IMR-90 (cell line): ENCODE measurements at regions not wholly inside any gene's neighbourhood (a gene's known extent, or its start where the extent isn't known, plus 50 kb on each side); places are given as distances from the start of the nearest gene placed in this dataset.

ENCODE experiments used
- ATAC-seq: fragments of 200-7000 bp; cut with Tn5 transposase; 2 replicates; pipeline ENCODE4 v1.9.1; 2020; ENCODE audit warnings: low read depth, mild to moderate bottlenecking, moderate library complexity
- BruUV-seq: library from RNA; stranded (reverse); fragments of 400-500 nt; replicated peaks from 2 replicates; lab custom pipeline; 2021; lab: Mats Ljungman, UMichigan
- CTCF ChIA-PET: fragments of 300-600 bp; formaldehyde crosslinking; extraction: SDS; loops from one replicate; lab custom pipeline; 2021; ENCODE audit warnings: antibody characterized with exemption; lab: Yijun Ruan, JAX
- POLR2A ChIA-PET: fragments of 300-600 bp; sonication (Branson Sonifier 250); formaldehyde crosslinking; loops from one replicate; lab custom pipeline; 2022; ENCODE audit warnings: antibody characterized with exemption; ENCODE audit not compliant: unreplicated experiment; lab: Charles Lee
- DNase-seq: peaks from one replicate; pipeline ENCODE4 v3.0.0; 2013
- H2AFZ ChIP-seq: replicated peaks from 2 replicates; pipeline ENCODE3; 2013; ENCODE audit warnings: low read length, mild to moderate bottlenecking; ENCODE audit not compliant: poor library complexity
- H2AK5ac ChIP-seq: 2 replicates; pipeline ENCODE4 v1.6.1; 2013; ENCODE audit warnings: low read depth, low read length, inconsistent platforms
- H2AK9ac ChIP-seq: replicated peaks from 2 replicates; pipeline ENCODE3; 2013; ENCODE audit warnings: mild to moderate bottlenecking, low read depth, low read length, moderate library complexity; ENCODE audit not compliant: poor library complexity
- H2BK120ac ChIP-seq: 2 replicates; pipeline ENCODE4 v1.6.1; 2013; ENCODE audit warnings: low read depth, low read length, inconsistent platforms
- H2BK15ac ChIP-seq: 3 replicates; pipeline ENCODE4 v1.6.1; 2013; ENCODE audit warnings: low read depth, low read length, inconsistent platforms
- H2BK20ac ChIP-seq: 2 replicates; pipeline ENCODE4 v1.6.1; 2013; ENCODE audit warnings: low read depth, mild to moderate bottlenecking, inconsistent platforms, low read length, moderate library complexity
- H2BK5ac ChIP-seq: 2 replicates; pipeline ENCODE4 v1.6.1; 2013; ENCODE audit warnings: mild to moderate bottlenecking, low read depth, low read length, inconsistent platforms; ENCODE audit not compliant: poor library complexity, severe bottlenecking
- H3K14ac ChIP-seq: replicated peaks from 2 replicates; pipeline ENCODE4 v1.6.1; 2013; ENCODE audit warnings: low read depth, low read length, inconsistent platforms
- H3K18ac ChIP-seq: 2 replicates; pipeline ENCODE4 v1.6.1; 2013; ENCODE audit warnings: low read depth, low read length, control low read depth
- H3K23ac ChIP-seq: 2 replicates; pipeline ENCODE4 v1.6.1; 2013; ENCODE audit warnings: low read depth, low read length, inconsistent platforms
- H3K27ac ChIP-seq: 2 replicates; pipeline ENCODE4 v1.5.1; 2013; ENCODE audit warnings: mild to moderate bottlenecking, control low read depth, low read length; ENCODE audit not compliant: insufficient read depth
- H3K27me3 ChIP-seq: 2 replicates; pipeline ENCODE4 v1.6.1; 2013; ENCODE audit warnings: low read length; ENCODE audit not compliant: control insufficient read depth, insufficient read depth
- H3K36me3 ChIP-seq: 2 replicates; pipeline ENCODE4 v1.6.1; 2013; ENCODE audit warnings: low read length, mixed read lengths; ENCODE audit not compliant: control insufficient read depth, insufficient read depth
- H3K4ac ChIP-seq: 2 replicates; pipeline ENCODE4 v1.6.1; 2013; ENCODE audit warnings: low read depth, low read length, inconsistent platforms
- H3K4me1 ChIP-seq: 2 replicates; pipeline ENCODE4 v1.6.1; 2013; ENCODE audit warnings: low read length, mixed read lengths; ENCODE audit not compliant: control insufficient read depth, insufficient read depth
- H3K4me2 ChIP-seq: 2 replicates; pipeline ENCODE4 v1.6.1; 2013; ENCODE audit warnings: low read depth, mild to moderate bottlenecking, control low read depth, low read length, moderate library complexity
- H3K4me3 ChIP-seq: 2 replicates; pipeline ENCODE4 v1.5.1; 2013; ENCODE audit warnings: low read depth, mild to moderate bottlenecking, control low read depth, low read length, moderate library complexity; ENCODE audit not compliant: insufficient read depth
- H3K56ac ChIP-seq: 2 replicates; pipeline ENCODE4 v1.6.1; 2013; ENCODE audit warnings: low read length, inconsistent platforms; ENCODE audit not compliant: insufficient read depth; ENCODE audit errors: extremely low read depth
- H3K79me1 ChIP-seq, 2 experiments: 2 replicates each; pipeline ENCODE4 v1.6.1; 2013; ENCODE audit warnings: low read length in 2 of 2, inconsistent platforms in 1 of 2, low read depth in 1 of 2
- H3K9ac ChIP-seq: 2 replicates; pipeline ENCODE4 v1.6.1; 2013; ENCODE audit warnings: low read depth, low read length, control low read depth
- H3K9me1 ChIP-seq: 2 replicates; pipeline ENCODE4 v1.6.1; 2013; ENCODE audit warnings: low read length, inconsistent platforms; ENCODE audit not compliant: insufficient read depth
- H3K9me3 ChIP-seq: 2 replicates; pipeline ENCODE4 v1.6.1; 2013; ENCODE audit warnings: low read length; ENCODE audit not compliant: control insufficient read depth, insufficient read depth
- H4K20me1 ChIP-seq: 2 replicates; pipeline ENCODE4 v1.6.1; 2013; ENCODE audit warnings: low read length, inconsistent platforms; ENCODE audit not compliant: insufficient read depth
- H4K5ac ChIP-seq: 2 replicates; pipeline ENCODE4 v1.6.1; 2013; ENCODE audit warnings: mild to moderate bottlenecking, low read depth, low read length, control low read depth
- H4K8ac ChIP-seq, 2 experiments: 2 replicates each; pipeline ENCODE4 v1.6.1; 2013; ENCODE audit warnings: low read depth in 2 of 2, low read length in 2 of 2, control low read depth in 1 of 2, inconsistent platforms in 1 of 2
- H4K91ac ChIP-seq: 2 replicates; pipeline ENCODE4 v1.6.1; 2013; ENCODE audit warnings: low read depth, low read length, inconsistent platforms; ENCODE audit not compliant: insufficient read depth
- SMC3 ChIP-seq: fragments of 150-350 bp; IDR thresholded peaks from 2 replicates; pipeline ENCODE4 v1.6.1; 2016; ENCODE audit warnings: low read depth, mild to moderate bottlenecking, antibody characterized with exemption, low read length, moderate library complexity
- WGBS, 2 experiments: methylation state at CpG; one replicate each; pipeline versions ENCODE4 v1.1.5 to v1.1.7; 2013; ENCODE audit warnings: missing lambda C conversion rate in 2 of 2; ENCODE audit not compliant: insufficient read length in 1 of 2; ENCODE audit errors: extremely low coverage in 2 of 2; 5-methylcytosine and 5-hydroxymethylcytosine counted together
- dilution Hi-C: fragments of 300-500 bp; cut with HindIII; formaldehyde crosslinking; loops from one replicate; pipeline ENCODE4 v1.14.3; 2018; ENCODE audit warnings: low sequenced_read_pairs; ENCODE audit not compliant: unreplicated experiment
- in situ Hi-C: fragments of 300-500 bp; cut with MboI; formaldehyde crosslinking; loops from 3 replicates; pipeline ENCODE4 v1.14.3; 2019; ENCODE audit warnings: low sequenced_read_pairs, inconsistent platforms, mixed read lengths
- intact Hi-C: fragments of 100-400 bp; cut with micrococcal nuclease; formaldehyde crosslinking; loops from 2 replicates; pipeline ENCODE4 v1.10.0; 2022

GRCh38 chr1:87986130-87986866 lies 657.6 kb downstream of the LMO4 start:
- in situ Hi-C loops (no loop called here), dilution Hi-C loops (no loop called here), intact Hi-C loops (no loop called here)
- DNase-seq = no peak
- no peaks in the 10 kb centered on the region for H3K4me1 ChIP-seq
- H2BK15ac ChIP-seq = no peak overlapping the region
- no peak overlapping the region for H2BK5ac ChIP-seq
- H2AFZ ChIP-seq = no peak overlapping the region
- H3K9me3 ChIP-seq = no peaks in the 10 kb centered on the region
- H4K91ac ChIP-seq = no peak overlapping the region
- no peak overlapping the region for H2BK120ac ChIP-seq
- 88% methylated on average over 3 of the region's 6 CpGs; no CpG with 5 or more reads in 1 of the 2 experiments for WGBS, 2 experiments
- H3K4me2 ChIP-seq = no peak overlapping the region
- no peak overlapping the region for H2AK9ac ChIP-seq
- H3K9me1 ChIP-seq = no peaks in the 10 kb centered on the region
- ChIA-PET CTCF (no interaction called here), POLR2A (no interaction called here)
- no peak overlapping the region for H3K27ac ChIP-seq
- H3K18ac ChIP-seq = no peak overlapping the region
- no peak overlapping the region for H3K4me3 ChIP-seq
- no peak overlapping the region for H3K56ac ChIP-seq
- no peak for TF ChIP-seq SMC3
- no TSS peak for BruUV-seq
- H3K36me3 ChIP-seq = no peaks in the 10 kb centered on the region
- no peak overlapping the region for H4K5ac ChIP-seq
- no peaks in the 10 kb centered on the region for H3K27me3 ChIP-seq
- no peak overlapping the region for H3K4ac ChIP-seq
- no peaks in the 10 kb centered on the region for H3K79me1 ChIP-seq
- no peak overlapping the region for H2AK5ac ChIP-seq
- no peak for ATAC-seq
- no peak overlapping the region for H3K9ac ChIP-seq
- no peak overlapping the region for H3K14ac ChIP-seq
- no peaks in the 10 kb centered on the region for H4K20me1 ChIP-seq
- H4K8ac ChIP-seq = no peak overlapping the region
- no peak overlapping the region for H3K23ac ChIP-seq
- H2BK20ac ChIP-seq = no peak overlapping the region
